ENCODE measurements at regions not wholly inside any gene's neighbourhood (a gene's known extent, or its start where the extent isn't known, plus 50 kb on each side); places are given as distances from the start of the nearest gene placed in this dataset.

DNA sequence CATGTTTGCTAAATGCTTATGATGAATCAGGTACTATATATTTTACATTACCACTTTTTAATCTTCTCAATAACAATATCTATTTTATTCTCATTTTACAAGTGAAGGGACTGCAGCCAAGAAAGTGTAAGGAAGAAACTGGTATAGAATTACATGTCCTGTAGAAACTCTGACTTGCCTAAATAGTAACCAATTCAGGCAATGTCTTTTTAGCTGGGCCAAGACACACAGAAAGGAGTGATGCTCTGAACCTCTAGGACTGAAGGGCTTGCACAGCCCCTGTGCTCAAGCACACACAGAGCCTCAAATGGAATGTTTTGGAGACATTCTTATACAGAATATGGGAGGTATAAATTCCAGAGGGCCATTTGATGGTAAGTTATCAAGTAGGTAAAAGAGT is 286.4 kb upstream of the TNC start:
- TF ChIP-seq, protein P1, sequence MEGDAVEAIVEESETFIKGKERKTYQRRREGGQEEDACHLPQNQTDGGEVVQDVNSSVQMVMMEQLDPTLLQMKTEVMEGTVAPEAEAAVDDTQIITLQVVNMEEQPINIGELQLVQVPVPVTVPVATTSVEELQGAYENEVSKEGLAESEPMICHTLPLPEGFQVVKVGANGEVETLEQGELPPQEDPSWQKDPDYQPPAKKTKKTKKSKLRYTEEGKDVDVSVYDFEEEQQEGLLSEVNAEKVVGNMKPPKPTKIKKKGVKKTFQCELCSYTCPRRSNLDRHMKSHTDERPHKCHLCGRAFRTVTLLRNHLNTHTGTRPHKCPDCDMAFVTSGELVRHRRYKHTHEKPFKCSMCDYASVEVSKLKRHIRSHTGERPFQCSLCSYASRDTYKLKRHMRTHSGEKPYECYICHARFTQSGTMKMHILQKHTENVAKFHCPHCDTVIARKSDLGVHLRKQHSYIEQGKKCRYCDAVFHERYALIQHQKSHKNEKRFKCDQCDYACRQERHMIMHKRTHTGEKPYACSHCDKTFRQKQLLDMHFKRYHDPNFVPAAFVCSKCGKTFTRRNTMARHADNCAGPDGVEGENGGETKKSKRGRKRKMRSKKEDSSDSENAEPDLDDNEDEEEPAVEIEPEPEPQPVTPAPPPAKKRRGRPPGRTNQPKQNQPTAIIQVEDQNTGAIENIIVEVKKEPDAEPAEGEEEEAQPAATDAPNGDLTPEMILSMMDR (IDR thresholded peaks at IDR 0.05; ENCODE audit: low read depth, low read length, missing input control), result no peak
- no peak for TF ChIP-seq GABPA (IDR thresholded peaks at IDR 0.05 in 1 of 2, conservative IDR thresholded peaks at IDR 0.05 in 1 of 2)
- TF ChIP-seq, protein P2, sequence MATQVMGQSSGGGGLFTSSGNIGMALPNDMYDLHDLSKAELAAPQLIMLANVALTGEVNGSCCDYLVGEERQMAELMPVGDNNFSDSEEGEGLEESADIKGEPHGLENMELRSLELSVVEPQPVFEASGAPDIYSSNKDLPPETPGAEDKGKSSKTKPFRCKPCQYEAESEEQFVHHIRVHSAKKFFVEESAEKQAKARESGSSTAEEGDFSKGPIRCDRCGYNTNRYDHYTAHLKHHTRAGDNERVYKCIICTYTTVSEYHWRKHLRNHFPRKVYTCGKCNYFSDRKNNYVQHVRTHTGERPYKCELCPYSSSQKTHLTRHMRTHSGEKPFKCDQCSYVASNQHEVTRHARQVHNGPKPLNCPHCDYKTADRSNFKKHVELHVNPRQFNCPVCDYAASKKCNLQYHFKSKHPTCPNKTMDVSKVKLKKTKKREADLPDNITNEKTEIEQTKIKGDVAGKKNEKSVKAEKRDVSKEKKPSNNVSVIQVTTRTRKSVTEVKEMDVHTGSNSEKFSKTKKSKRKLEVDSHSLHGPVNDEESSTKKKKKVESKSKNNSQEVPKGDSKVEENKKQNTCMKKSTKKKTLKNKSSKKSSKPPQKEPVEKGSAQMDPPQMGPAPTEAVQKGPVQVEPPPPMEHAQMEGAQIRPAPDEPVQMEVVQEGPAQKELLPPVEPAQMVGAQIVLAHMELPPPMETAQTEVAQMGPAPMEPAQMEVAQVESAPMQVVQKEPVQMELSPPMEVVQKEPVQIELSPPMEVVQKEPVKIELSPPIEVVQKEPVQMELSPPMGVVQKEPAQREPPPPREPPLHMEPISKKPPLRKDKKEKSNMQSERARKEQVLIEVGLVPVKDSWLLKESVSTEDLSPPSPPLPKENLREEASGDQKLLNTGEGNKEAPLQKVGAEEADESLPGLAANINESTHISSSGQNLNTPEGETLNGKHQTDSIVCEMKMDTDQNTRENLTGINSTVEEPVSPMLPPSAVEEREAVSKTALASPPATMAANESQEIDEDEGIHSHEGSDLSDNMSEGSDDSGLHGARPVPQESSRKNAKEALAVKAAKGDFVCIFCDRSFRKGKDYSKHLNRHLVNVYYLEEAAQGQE (IDR thresholded peaks at IDR 0.05), result no peak
- TF ChIP-seq HNF4A (conservative IDR thresholded peaks at IDR 0.05), result no peak
- no peak for TF ChIP-seq TAF1 (conservative IDR thresholded peaks at IDR 0.05)
- TF ChIP-seq YY1 (IDR thresholded peaks at IDR 0.05), result no peak

All from liver (tissue), 3 donors.